ENCODE measurements at regions not wholly inside any gene's neighbourhood (a gene's known extent, or its start where the extent isn't known, plus 50 kb on each side); places are given as distances from the start of the nearest gene placed in this dataset.

DNA sequence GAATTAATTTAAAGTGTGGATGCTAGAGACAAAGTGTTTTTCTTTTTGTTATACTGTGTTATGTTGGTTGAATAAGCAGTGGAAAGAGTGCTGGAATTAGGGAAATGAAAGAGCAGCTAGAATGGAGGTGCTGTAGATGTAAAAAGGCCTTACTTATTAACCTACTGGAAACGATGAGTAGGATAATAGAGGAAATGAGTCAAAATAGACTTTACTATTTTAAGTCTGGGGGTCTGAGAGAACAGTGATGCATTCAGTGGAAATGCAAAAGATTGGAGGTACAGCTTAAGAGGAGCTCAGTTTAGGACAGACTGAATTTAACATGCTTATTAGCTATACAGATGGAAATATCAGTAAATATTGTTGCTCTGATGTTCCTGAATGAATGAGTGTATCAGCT lies 674.0 kb downstream of the OTOL1 start:
- intact Hi-C loops (cut with DNase I; ENCODE audit: low total_unique reads), result no loop called here
- TF ChIP-seq, protein P1, sequence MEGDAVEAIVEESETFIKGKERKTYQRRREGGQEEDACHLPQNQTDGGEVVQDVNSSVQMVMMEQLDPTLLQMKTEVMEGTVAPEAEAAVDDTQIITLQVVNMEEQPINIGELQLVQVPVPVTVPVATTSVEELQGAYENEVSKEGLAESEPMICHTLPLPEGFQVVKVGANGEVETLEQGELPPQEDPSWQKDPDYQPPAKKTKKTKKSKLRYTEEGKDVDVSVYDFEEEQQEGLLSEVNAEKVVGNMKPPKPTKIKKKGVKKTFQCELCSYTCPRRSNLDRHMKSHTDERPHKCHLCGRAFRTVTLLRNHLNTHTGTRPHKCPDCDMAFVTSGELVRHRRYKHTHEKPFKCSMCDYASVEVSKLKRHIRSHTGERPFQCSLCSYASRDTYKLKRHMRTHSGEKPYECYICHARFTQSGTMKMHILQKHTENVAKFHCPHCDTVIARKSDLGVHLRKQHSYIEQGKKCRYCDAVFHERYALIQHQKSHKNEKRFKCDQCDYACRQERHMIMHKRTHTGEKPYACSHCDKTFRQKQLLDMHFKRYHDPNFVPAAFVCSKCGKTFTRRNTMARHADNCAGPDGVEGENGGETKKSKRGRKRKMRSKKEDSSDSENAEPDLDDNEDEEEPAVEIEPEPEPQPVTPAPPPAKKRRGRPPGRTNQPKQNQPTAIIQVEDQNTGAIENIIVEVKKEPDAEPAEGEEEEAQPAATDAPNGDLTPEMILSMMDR (IDR thresholded peaks at IDR 0.05), result no peak
- DNase-seq, result no peak
- Histone ChIP-seq H3K4me1 (peaks cover 0 to 9% (median 0%) of the 10 kb centered on the region in 4 donors), H3K36me3 (no peaks in the 10 kb centered on the region), H3K9me3 (no peaks in the 10 kb centered on the region), H3K27me3 (no peaks in the 10 kb centered on the region), H3K27ac (no peak overlapping the region), H3K4me3 (no peak overlapping the region)

DNA sequence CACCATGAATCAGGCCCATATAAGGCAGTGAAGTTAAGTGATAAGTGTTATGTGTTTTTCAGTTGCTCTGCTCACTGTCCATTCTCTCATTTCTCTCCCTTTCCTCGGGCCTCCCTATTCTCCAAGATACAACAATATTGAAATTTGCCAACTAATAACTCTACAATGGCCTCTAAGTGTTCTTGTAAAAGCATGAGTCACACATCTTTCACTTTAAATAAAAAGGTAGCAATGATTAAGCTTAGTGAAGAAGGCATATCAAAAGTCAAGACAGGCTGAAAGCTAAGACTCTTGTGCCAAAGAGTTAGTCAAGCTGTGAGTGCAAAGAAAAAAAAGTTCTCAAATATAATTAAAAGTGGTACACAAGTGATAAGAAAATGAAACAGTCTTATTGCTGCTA lies 675.4 kb downstream of the OTOL1 start:
- intact Hi-C loops (cut with DNase I; ENCODE audit: low total_unique reads), result no loop called here
- Histone ChIP-seq H3K36me3 (no peaks in the 10 kb centered on the region), H3K27ac (no peak overlapping the region), H3K9me3 (no peaks in the 10 kb centered on the region), H3K4me3 (no peak overlapping the region), H3K4me1 (peaks cover 0 to 9% (median 0%) of the 10 kb centered on the region in 4 donors), H3K27me3 (no peaks in the 10 kb centered on the region)
- TF ChIP-seq, protein P1 (IDR thresholded peaks at IDR 0.05), result no peak
- no peak for DNase-seq

DNA sequence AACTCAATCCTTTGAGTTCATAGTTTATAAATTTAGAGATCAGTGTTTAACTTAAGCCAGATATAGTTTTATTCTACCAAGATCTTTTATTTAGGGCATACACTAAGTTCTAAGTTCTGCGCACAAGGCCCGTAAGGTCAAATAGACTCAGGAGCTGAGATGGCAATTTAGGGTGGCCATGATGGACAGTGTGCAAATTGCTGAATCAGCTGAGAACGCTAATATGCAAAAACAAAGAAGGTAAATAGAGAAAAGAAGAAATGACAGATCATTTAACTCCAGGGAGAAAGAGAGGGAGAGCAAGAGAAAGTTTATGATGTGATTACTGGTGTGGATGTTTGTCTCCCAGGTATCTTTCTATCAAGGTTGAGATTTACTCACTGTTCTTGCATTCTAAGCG lies 678.5 kb downstream of the OTOL1 start:
- TF ChIP-seq, protein P1 (IDR thresholded peaks at IDR 0.05), result no peak
- no peak for DNase-seq
- Histone ChIP-seq H3K36me3 (no peaks in the 10 kb centered on the region), H3K9me3 (no peaks in the 10 kb centered on the region), H3K27me3 (no peaks in the 10 kb centered on the region), H3K4me3 (no peak overlapping the region), H3K4me1 (no peaks in the 10 kb centered on the region), H3K27ac (no peak overlapping the region)
- intact Hi-C loops (cut with DNase I; ENCODE audit: low total_unique reads), result no loop called here

DNA sequence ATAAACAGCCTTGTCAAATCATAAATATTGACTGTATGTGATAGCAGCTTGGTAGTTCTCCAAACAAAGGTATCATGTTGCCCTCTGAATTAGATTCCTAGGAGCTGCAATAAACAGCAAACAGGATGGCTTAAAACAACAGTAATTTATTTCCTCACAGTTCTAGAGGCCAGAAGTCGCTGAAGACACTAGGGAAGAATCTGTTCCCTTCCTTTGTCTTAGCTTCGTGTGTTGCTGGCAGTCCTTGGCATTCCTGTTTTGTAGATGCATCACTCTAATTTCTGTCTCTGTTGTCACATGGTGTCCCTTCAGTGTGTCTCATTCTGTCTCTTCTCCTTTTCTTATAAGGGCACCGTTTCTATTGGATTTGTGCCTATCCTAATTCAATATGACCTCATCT lies 679.3 kb downstream of the OTOL1 start:
- Histone ChIP-seq H3K27ac (no peak overlapping the region), H3K9me3 (no peaks in the 10 kb centered on the region), H3K4me1 (no peaks in the 10 kb centered on the region), H3K4me3 (no peak overlapping the region), H3K36me3 (no peaks in the 10 kb centered on the region), H3K27me3 (no peaks in the 10 kb centered on the region)
- intact Hi-C loops (cut with DNase I; ENCODE audit: low total_unique reads), result no loop called here
- DNase-seq, result no peak
- TF ChIP-seq, protein P1 (IDR thresholded peaks at IDR 0.05), result no peak

DNA sequence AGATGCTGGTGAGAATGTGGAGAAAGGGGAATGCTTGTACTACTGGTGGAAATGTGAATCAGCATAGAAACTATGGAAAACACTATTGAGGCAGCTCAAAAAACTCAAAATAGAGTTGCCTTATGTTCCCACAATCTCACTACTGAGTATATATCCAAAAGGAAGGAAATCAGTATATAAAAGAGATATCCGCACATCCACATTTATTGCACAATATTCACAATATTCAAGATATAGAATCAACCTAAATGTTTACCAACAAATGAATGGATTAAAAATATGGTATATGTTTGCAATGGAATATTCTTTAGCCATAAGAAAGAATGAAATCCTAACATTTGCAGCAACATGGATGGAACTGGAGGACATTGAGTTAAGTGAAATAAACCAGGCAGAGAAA lies 686.8 kb downstream of the OTOL1 start:
- H3K4me3 ChIP-seq, result no peak overlapping the region
- no peaks in the 10 kb centered on the region for H3K9me3 ChIP-seq
- H3K27ac ChIP-seq, result no peak overlapping the region
- TF ChIP-seq, protein P1 (IDR thresholded peaks at IDR 0.05), result no peak
- intact Hi-C loops (cut with DNase I; ENCODE audit: low total_unique reads), result no loop called here
- no peak for DNase-seq
- no peaks in the 10 kb centered on the region for H3K27me3 ChIP-seq
- H3K4me1 ChIP-seq, result no peaks in the 10 kb centered on the region
- no peaks in the 10 kb centered on the region for H3K36me3 ChIP-seq

DNA sequence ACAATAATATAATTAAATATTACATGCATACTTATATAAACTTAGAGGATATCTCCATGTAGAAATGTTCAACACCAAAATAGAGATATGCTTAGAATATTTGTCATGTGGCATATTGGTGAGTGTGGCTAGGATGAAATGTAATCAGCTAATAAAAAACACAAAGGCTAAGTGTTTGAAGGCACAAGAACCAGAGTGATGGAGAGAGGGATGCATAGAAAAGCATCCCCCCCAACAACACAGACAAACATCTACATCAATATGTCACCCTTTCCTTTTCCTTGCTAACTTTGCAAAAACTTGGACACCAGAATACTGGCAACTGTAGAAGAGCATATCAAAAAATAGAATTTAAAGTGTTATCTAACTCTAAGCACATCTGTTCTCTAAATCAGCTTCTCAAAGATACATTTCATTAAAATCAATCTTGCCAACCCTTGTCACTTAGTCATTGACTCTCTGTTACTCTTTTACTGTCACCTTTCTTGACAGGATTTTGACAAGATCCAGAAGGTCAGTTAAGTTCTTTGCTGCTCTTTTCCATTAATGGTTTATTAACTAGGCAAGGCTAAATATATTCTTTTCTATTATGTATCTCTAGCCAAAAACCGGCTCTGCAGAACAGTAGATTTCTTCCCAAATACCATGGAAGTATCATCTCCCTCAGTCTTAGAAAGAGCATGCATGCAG lies 695.9 kb downstream of the OTOL1 start:
- Histone ChIP-seq H3K36me3 (no peaks in the 10 kb centered on the region), H3K4me3 (no peak overlapping the region), H3K27ac (no peak overlapping the region), H3K9me3 (no peaks in the 10 kb centered on the region), H3K27me3 (no peaks in the 10 kb centered on the region), H3K4me1 (peaks cover 0 to 6% (median 0%) of the 10 kb centered on the region in 4 donors)
- DNase-seq, result no peak
- TF ChIP-seq, protein P1 (IDR thresholded peaks at IDR 0.05), result no peak
- intact Hi-C loops (cut with DNase I; ENCODE audit: low total_unique reads), result no loop called here

All from tibial artery (tissue), 4 donors.